HG02610 (cell line): ENCODE measurements at regions not wholly inside any gene's neighbourhood (a gene's known extent, or its start where the extent isn't known, plus 50 kb on each side); places are given as distances from the start of the nearest gene placed in this dataset.
"Not testable (repeated sequence)": the region's sequence is repeated elsewhere in the genome, so short reads cannot be mapped to it uniquely, and the experiment has no call there.

ENCODE experiments used
- ATAC-seq: cut with Tn5 transposase; IDR thresholded peaks from one replicate; pipeline ENCODE4 v1.9.1; 2021; ENCODE audit warnings: mild to moderate bottlenecking, moderate library complexity; ENCODE audit not compliant: unreplicated experiment

DNA sequence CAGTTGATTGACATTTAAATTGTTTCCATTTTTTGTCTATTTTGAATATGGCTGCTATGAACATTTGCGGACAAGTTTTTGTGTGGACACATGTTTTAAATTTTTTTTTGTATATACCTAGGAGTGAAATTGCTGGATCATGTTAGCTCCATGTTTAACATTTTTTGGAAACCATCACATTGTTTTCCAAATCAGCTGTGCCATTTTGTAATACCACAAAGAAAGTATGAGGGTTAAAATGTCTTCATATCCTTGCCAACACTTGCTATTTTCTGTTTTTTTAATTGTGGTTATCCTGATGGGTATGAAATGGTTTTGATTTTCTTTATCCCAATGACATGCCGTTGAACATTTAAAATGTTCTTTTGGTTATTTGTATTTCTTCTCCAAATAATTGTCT, 52.1 kb downstream of the CARTPT start:
- no peak for ATAC-seq

DNA sequence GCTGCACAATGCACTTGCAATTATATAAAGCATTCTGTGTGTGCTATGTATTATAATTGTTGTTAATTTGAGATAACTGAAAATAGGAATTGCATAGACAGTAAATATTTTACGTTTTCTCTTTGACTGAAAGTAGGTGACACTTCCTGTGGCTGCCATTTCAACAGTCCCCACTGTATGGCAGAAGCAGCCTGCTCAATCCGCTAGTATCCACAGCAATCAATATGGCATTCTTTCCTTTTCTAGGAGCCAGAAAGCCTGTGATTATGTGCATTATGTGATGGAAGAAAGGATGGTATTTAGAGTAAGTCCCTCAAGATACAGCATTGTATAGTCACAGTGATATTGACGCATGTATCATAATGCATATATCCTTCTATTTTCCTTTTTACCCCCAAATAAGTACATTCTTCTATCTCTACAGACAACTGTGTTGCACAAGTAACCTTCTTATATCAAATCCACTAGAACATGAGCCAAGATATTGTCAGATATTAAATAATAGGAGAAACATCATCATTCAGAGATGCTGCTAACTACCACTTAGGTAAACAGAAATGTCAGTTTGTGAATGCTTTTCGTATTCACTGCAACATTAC, 59.7 kb downstream of the CARTPT start:
- ATAC-seq = no peak

DNA sequence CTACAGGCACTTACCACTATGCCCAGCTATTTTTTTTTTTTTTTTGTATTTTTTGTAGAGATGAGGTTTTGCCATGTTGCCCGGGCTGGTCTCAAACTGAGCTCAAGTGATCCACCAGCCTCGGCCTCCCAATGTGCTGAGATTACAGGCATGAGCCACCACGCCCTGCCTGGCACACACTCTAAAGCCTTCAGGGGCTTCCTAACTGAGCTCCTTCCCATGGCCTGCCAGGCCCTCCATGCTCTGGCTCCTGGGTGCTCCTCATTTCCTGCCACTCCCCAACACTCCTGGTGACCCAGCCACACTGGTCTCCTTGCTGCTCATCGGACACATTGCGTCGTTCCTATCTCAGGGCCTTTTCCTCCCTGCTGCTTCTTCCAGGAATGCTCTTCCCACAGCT, 61.5 kb downstream of the CARTPT start:
- no peak for ATAC-seq

DNA sequence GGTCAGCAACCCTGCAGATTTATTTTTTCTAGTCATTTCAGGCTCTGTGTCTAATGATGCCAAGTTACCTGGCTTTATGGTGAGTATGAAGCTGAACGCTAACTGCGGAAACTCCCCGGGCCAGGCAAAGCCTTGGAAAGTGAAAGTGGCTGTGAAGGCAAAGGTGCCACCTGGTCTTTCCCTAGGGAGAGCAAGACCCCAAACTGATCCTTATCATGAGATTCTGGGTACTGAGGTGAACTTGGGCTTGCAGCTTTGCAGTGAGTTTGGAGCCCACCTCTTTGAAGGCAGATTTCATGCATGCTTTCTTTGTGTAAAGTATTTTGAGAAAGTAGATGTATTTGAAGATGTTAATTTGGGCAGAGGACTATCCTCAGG, 63.3 kb downstream of the CARTPT start:
- ATAC-seq = peak; percentile 31

DNA sequence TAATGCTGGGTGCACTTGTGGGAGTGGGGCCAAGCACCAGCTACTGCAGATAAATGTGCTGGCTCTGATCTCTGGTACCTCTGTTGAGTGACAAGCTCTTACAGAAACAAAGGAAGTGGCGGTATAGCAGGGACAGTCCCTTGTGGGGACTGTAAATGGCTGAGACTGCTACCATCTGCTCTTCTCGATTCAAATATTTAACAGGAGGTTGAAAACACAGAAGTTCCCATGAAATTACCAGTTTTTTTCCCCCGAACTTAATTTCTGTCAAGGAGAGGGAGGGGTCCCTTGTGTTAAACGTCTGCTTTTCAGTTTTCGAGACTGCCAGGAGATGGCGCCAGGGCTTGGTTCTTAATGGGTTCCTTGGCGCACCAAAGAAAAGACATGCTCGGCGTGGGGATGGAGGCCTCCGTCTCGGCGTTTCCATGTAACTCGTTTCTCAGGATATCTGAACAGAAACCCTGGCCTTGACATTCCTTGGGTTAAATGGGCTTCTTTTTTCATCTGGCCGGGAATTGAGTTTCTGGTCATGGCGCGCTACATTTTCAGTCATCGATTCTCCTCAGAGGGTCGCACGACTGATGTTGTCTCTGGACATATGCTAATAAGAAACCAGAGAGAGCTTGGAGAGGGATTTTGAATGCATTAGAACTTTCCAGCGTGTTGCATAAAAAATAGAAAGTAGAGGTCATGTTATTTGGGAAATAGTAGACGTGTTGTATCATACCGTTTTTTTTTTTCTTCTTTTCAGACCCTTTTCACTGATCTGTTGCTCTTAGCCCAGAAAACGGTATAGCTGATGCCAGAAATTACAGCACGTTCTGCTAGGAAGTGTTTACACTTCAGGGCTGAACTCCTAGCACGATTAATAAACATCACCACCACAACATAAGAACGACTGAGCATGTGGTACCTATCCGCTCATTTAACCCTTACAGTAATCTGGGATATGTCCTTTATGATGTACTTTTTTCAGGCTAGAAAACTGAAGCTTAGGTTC, 64.0 kb downstream of the CARTPT start:
- peak; percentile 97 for ATAC-seq

DNA sequence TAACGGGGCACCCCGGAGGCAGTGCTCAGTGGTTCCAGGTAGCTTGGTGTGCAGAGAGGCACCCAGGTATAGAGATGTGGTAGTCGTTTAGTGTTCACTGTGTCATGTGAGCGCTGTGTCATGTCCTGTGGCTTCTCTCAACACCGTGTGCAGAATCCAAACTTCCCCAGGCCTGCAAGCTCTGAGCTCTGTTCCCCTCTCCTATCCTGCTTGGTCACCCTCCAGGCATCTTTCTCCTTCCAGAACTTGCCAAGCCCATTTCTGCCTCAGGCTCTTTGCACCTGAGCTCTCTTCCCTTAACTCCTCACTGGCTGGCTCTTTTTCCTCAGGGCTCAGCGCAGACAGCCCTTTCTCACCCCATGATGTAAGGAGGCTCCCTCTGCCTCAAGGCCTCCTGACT, 64.8 kb downstream of the CARTPT start:
- no peak for ATAC-seq

DNA sequence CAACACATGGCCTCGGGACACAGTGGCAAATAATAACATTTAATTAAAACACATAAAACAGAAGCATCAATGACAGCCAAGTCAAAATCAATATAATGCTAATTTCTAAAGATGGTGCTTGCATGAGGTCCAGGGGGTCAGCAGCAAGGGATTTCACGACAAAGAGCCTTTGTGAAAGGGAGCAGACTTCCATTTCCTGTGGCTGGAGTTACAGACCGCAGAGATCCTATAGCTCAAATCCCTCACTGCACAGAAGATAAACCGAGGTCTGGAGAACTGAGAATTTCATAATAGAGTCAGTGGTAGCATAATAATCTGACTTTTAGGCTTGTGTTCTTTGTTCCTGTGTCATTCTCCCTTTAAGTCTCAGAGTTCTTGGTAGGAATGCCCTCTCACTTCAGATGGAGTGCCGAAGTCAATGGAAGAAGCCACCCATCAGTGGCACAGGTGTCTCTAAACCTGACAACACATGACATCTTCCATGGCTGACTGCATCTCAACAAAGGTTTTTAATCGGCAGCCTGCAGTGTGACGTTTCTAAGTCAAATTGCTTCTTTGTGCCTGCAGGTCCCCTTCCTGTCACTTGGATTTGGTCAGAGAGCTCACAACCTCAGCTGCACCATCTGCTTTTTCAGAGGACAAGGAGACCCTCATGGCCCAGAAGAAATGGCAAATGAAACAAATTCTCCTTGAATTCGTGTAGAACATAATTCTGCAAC, 67.4 kb downstream of the CARTPT start:
- no peak for ATAC-seq

DNA sequence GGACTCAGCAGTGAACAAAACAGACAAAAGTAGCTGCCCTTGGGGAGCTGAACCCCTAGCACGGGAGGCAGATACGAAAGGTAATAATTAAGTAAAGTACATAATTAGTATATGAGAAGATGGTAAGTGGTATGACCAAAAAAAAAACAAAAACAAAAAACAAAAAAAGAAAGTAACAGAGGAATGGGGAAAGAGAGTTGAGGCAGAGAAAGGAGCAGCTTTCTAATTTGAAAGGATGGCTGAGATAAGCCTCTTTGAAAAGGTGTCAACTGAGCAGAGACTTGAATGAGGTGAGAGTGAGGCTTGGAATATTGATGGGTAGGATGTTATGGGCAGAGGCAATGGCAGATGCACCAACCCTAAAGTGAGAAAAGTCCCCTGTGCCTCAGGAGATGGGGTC, 69.7 kb downstream of the CARTPT start:
- ATAC-seq = no peak

DNA sequence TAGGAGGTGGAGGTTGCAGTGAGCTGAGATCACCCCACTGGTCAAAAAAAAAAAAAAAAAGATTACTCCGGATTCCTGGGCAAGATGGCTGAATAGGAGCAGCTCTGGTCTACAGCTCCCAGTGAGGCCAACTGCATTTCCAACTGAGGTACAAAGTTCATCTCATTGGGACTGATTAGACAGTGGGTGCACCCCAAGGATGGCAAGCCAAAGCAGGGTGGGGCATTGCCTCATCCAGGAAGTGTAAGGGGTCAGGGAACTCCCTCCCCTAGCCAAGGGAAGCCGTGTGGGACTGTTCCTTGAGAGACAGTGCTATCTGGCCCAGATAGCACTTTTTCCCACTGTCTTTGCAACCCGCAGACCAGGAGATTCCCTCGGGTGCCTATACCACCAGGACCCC, 70.7 kb downstream of the CARTPT start:
- no peak for ATAC-seq

DNA sequence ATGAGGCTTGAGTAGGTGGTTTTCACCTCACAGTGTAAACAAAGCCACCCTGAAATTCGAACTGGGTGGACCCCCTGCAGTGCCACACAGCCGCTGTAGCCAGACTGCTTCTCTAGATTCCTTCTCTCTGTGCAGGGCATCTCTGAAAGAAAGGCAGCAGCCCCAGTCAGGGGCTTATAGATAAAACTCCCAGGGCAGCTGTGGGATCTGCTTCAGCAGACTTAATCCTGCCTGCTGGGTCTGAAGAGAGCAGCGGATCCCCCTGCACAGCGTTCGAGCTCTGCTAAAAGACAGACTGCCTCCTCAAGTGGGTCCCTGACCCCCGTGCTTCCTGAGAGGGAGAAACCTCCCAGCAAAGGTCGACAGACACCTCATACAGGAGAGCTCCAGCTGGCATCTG, 71.4 kb downstream of the CARTPT start:
- ATAC-seq = no peak

DNA sequence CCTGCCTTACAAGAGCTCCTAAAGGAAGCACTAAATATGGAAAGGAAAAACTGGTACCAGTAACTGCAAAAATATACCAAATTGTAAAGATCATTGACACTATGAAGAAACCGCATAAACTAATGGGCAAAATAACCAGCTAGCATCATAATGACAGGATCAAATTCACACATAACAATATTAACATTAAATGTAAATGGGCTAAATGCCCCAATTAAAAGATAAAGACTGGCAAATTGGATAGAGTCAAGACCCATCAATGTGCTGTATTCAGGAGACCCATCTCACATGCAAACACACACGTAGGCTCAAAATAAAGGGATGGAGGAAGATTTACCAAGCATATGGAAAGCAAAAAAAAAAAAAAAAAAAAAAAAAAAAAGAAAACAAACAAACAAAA, 73.0 kb downstream of the CARTPT start:
- not testable (repeated sequence) for ATAC-seq

DNA sequence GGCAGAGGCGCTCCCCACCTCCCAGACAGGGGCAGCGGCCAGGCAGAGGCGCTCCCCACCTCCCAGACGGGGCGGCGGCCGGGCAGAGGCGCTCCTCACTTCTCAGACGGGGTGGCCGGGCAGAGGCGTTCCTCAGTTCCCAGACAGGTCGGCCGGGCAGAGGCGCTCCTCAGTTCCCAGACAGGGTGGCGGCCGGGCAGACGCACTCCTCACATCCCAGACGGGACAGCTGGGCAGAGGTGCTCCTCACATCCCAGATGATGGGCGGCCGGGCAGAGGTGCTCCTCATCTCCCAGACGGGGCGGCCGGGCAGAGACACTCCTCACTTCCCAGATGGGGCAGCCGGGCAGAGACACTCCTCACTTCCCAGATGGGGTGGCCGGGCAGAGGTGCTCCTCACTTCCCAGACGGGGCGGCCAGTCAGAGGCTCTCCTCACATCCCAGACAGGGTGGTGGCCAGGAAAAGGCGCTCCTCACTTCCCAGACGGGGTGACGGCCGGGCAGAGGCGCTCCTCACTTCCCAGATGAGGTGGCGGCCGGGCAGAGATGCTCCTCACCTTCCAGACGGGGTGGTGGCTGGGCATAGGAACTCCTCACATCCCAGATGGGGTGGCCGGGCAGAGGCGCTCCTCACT, 75.1 kb downstream of the CARTPT start:
- no peak for ATAC-seq

DNA sequence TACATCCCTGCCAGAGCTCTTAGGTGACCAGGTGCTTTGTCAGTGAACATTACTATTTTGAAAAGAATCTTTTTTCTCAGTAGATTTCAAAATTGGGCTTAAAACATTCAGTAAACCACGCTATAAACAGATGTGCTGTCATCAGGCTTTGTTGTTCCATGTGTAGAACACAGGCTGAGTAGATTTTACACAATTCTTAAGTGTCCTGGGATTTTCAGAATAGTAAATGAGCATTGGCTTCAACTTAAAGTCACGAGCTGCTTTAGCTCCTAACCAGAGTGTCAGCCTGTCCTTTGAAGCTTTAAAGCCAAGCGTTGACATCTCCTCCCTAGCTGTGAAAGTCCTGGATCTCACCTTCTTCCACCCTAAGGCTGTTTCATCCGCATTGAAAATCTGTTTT, 83.6 kb downstream of the CARTPT start:
- no peak for ATAC-seq

DNA sequence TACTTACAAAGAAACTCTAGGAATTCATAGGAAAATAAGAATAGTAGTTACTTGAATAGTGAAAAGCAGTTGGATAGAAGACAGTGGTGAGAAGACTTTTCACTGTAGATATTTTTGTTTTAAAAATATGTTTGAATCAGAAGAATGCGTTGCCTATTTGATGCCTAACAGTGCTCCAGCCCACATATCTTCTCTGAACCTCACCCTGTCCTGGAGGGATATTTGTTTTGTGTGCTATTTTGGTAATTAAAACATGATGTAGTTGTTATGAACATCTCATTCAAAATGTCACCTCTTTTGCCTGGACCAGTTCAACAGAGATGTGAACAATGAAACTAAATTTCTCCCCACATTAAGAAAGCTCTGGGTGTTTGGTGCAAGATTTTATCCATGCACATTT, 87.6 kb downstream of the CARTPT start:
- no peak for ATAC-seq

DNA sequence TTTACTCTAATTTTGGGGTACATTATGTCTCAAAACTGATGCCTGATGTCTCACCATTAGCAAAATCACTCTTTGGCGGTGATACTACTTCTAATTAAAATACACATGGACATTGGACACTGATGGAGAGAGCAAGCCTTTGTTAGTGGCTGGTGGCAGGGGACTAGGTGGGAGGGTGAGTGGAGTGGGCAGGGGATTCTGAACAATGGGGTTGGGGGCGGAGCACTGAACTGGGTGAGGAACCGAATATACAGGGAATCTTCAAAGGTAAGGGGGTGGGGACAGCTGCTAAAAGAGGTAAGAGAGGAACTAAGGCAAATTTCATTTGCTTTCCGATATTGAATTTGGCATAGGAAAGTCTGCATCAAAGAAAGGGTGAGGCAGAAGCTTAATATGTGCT, 88.8 kb downstream of the CARTPT start:
- ATAC-seq = no peak

DNA sequence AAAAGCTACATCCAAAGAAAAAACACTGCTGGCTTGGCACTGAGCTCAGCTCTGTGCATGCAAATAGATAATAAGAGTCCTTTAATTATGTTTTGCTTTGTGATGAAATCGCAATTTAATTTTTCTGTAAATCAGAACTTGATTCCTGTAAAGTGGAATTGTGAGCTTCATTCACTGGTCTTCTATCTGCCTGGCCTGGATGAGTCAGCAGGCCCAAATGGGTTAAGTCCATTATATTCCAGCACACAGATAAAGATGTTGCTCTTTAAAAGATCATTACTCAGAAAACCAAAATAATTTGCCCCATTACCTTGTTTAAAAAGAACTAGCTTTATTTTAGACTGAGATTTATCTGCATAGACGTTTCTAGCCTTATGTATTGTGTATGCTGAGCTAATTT, 90.4 kb downstream of the CARTPT start:
- no peak for ATAC-seq

DNA sequence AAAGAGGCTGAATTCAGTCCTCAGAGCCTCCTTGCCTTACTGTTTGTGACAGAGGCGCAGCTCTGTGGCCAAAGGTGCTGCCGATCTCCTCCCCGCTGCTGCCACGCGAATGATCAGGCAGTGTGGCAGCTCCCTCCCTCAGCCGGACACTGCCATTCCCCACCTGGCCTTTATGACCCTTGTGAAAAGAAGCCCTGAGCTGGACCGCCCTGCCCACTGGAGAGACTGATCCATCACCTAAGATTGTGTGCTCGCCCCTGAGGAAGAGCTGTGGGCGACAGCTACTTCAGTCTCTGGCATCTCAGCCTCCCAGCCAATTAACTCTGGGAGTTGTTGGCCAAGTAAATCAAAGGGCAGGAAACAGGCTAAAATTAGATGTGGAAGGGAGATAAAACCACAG, 90.9 kb downstream of the CARTPT start:
- ATAC-seq = no peak

DNA sequence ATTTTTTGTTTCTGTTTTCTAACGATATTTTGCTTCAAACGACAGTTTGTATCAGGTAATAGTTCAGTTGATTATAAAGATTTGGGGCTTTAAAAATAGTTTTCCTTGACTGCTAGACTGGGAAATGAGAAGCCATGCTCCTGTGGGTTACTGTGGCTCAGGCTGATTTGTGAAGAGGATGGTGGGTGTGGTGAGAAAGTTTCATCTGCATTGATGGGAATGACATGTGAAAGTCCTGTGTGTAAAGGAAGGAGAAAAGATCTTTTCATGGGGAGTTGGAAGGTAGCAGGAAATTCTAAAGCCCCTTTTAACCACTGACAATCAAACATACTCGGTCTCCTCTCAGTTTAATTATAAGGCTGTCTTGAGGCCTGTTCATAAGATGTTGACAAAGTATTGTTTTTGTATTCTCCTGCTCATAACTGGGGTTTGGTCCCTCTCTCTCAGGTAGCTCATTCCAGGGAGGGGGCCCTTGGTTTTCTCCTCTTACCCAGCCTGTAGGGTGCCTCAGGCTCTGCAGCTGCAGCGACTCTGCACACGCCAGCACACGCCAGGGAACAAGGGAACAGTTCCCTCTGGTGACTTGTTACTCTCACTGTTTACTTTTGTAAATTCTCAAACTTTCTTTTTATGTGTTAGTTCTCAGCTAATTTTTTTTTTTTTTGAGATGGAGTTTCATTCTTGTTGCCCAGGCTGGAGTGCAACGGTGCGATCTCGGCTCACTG, 91.6 kb downstream of the CARTPT start:
- no peak for ATAC-seq

DNA sequence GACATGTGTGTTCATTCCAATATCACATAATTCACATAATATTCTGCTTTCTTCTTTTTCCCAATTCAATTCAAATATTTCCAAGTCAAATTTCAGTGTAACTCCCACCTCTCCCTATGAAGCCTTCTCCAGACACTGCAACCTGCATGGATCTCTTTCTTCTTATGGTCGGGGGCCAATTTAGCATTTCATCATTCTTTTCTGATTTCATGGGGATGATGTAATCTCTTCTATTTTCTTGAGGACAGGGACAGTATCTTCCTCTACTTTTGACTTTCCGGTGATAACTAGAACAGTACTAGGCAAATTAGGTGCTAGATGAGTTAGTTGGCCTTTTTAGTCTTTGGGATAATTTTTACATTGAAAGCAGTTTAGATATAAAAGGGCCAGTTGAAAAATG, 92.7 kb downstream of the CARTPT start:
- no peak for ATAC-seq

DNA sequence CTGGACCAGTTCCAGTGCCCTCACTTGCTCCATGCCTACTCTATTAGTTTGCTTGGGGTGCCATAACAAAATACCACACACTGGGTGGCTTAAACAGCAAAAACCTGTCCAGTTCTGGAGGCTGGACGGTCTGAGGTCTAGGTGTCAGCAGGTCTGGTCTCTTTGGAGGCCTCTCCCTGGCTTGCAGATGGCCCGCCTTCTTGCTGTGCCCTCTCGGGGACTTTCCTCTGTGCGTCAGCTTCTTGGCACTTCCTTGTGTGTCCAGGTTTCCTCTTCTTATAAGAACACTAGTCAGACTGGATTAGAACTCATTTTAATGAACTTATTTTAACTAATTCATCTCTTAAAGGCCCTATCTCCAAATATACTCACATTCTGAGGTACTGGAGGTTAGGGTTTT, 97.2 kb downstream of the CARTPT start:
- no peak for ATAC-seq

DNA sequence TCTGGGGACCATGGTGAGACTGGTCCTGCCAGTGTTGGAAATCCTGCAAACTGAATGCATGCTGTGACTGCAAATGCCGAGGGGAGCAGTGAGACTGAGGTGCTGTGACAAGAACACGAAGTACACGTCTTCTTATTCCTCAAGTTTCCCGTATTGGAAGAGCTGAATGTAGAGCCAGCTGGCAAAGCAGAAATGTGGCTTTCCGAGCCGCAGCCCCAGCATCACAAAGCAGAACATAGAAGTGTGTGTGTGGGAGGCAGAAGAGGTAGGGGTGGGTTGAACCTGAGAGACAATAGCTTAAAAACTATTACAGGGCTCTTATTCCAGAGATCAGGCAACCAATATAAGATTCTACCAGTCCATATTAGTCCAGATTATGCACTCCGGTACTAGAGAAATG, 98.8 kb downstream of the CARTPT start:
- no peak for ATAC-seq
